SH-SY5Y (cell line): ENCODE measurements at regions not wholly inside any gene's neighbourhood (a gene's known extent, or its start where the extent isn't known, plus 50 kb on each side); places are given as distances from the start of the nearest gene placed in this dataset.

Experiments used
- GATA2 ChIP-seq: IDR thresholded peaks from 2 replicates; pipeline ENCODE4 v1.6.1; 2011; ENCODE audit warnings: mild to moderate bottlenecking, low read depth, low read length
- GATA3 ChIP-seq: IDR thresholded peaks from 2 replicates; pipeline ENCODE4 v1.6.1; 2011; ENCODE audit warnings: low read depth, mild to moderate bottlenecking, low read length, moderate library complexity

GRCh38 chr2:204191574-204191973 is 255.0 kb downstream of the ICOS start:
- TF ChIP-seq GATA2, result no peak
- TF ChIP-seq GATA3, result no peak
